LNCAP (cell line): ENCODE measurements at regions not wholly inside any gene's neighbourhood (a gene's known extent, or its start where the extent isn't known, plus 50 kb on each side); places are given as distances from the start of the nearest gene placed in this dataset.
A peak's percentile ranks its signal among the peaks of the same experiment; 100 is the strongest.

Source experiments
- TF ChIP-seq, protein P1 (sequence below): fragments of 450-650 bp; IDR thresholded peaks from 2 replicates; pipeline ENCODE4 v1.5.1; 2017; ENCODE audit warnings: mild to moderate bottlenecking

DNA sequence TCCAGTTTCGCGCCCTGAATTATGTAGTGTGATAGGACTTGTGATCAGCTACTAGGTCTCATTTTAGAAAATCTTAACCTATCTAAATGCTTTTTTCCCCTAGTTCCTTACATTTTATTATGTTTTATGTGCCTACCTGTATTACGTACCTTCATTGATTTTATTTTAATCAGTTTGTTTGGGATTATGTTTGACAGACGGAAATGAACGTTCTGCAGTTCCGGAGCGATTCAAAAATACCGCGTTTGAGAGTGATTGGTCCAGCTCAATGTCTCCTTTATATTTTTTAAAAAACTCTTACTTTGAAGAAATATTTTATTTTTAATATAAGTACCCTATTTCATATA is 114.3 kb upstream of the BTN3A2 start:
- TF ChIP-seq, protein P1, sequence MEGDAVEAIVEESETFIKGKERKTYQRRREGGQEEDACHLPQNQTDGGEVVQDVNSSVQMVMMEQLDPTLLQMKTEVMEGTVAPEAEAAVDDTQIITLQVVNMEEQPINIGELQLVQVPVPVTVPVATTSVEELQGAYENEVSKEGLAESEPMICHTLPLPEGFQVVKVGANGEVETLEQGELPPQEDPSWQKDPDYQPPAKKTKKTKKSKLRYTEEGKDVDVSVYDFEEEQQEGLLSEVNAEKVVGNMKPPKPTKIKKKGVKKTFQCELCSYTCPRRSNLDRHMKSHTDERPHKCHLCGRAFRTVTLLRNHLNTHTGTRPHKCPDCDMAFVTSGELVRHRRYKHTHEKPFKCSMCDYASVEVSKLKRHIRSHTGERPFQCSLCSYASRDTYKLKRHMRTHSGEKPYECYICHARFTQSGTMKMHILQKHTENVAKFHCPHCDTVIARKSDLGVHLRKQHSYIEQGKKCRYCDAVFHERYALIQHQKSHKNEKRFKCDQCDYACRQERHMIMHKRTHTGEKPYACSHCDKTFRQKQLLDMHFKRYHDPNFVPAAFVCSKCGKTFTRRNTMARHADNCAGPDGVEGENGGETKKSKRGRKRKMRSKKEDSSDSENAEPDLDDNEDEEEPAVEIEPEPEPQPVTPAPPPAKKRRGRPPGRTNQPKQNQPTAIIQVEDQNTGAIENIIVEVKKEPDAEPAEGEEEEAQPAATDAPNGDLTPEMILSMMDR: no peak

DNA sequence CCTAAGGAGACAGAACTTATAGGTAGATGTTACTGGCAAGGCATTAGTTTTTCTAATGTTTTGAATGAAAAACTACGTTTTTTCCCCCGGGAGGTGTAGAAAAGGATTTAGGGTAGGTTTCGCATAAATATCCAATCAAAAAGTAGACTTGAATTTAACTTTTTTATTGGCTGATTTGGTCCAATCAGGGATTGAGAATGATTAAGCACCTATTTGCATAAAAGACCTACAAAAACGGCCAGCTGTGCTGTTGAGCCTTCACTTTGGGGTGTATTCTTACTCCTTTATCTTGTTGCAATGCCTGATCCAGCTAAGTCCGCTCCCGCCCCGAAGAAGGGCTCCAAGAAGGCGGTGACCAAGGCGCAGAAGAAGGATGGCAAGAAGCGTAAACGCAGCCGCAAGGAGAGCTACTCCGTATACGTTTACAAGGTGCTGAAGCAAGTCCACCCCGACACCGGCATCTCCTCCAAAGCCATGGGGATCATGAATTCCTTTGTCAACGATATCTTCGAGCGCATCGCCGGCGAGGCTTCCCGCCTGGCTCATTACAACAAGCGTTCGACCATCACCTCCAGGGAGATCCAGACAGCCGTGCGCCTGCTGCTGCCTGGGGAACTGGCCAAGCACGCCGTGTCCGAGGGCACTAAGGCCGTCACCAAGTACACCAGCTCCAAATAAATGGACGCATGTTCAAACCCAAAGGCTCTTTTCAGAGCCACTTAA is 113.5 kb upstream of the BTN3A2 start:
- TF ChIP-seq, protein P1: no peak

DNA sequence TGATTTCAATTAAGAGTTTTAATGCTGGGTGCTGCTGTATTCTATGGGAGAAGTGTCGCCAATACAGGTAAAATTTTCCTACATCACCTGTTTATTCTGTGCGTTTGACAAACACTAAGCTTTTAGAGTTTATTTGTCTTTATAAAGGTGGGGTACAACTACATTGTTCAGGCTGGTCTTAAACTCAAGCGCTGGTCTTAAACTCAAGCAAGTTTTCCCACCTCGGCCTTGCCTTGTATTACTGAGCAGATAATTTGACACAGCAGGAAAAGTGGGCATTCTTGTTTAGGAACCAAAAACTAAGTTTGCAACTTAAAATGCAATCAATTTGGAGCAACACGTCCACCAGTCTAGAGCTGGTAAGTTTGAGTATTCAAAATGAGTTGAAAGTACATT is 112.9 kb upstream of the BTN3A2 start:
- TF ChIP-seq, protein P1: no peak

DNA sequence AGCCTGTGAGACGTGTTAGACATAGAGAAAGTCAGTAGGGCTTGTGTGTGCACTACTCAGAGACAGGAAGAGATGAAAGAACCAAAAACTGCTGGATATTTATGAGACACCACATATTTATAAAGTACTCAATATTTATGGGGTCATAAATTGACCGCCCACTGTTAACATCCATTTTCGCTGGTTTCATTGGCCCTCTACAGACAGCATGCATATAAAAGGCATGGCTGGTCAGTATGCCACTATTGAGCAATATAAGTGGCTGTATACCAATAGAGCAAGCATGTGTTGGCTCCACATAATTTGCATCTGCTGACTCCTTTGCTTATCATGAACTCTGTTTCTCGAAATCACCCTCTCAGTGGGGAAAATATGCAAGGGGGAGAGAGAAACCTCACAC is 110.3 kb upstream of the BTN3A2 start:
- TF ChIP-seq, protein P1: no peak

DNA sequence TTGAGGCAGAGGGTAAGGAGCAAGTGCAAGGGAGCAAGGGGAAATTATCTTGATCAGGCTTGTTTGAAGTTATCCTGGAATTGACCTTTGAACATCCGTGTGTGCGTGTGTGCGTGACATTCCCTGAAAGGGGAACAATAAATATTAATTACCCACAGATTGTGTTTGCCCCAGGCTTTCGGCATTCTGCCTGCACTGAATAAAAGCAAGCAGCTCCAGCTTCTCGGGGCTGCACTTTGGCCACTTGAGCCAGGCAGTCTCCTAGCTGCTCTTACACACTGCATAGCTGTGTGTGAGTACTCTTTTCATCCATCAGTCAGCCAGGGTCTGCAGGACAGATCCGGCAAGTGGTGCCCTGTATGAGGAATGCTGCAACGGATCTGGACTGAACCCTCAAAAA is 107.7 kb upstream of the BTN3A2 start:
- TF ChIP-seq, protein P1: no peak

DNA sequence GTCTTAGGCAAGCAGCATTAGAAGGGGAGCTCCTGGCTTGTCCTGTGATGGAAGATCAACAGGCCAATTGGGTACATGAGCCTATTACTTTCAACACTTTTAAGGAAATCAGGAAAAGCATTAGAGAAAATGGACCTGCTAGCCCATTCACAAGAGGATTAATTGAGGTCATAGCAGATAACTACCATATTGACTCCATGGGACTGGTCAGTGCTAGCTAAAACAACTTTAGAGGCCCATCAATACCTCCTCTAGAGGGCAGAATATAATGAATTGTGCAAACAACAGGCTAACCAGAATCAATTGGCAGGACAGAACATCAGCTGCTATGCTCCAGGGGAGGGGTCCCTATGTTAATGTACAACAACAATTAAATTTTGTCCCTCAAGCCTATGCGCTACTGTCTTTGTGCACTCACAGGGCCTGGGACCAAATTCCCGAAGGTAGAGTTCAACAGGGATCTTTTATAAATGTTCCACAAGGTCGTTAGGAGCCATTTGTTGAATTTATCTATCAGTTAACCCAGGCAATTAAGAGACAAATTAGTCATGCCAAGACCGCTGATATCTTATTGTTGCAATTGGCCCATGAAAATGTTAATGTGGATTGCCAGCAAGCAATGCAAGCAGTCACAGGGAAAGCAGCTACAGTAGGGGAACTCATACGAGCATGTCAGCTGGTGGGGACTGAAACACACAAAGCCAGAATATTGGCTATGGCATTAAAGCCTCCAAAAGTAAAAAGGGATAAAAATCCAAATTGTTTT is 106.6 kb upstream of the BTN3A2 start:
- TF ChIP-seq, protein P1: 0 out of 2 replicates have a peak, but pooled peaks have one; percentile 12

DNA sequence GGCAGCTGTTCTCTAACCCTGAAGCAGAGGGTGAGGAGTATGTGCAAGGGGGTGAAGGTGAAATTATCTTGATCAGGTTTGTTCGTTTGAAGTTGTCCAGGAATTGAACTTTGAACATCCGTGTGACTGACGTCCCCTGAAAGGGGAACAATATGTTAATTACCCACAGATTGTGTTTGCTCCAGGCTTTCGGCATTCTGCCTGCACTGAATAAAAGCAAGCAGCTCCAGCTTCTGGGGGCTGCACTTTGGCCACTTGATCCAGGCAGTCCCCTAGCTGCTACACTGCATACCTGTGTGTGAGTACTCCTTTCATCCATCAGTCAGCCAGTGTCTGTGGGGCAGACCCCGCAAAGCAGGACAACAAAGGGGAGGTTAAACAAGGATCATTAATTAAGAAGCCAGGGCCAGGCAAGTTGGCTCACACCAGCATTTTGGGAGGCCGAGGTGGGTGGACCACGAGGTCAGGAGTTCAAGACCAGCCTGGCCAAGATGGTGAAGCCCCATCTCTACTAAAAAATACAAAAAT is 104.8 kb upstream of the BTN3A2 start:
- TF ChIP-seq, protein P1: no peak
